Globus pallidus (tissue), 1 donor: ENCODE measurements at regions not wholly inside any gene's neighbourhood (a gene's known extent, or its start where the extent isn't known, plus 50 kb on each side); places are given as distances from the start of the nearest gene placed in this dataset.

ENCODE experiments used
- DNase-seq: peaks from one replicate; pipeline ENCODE4 v3.0.0-alpha.2; 2015; ENCODE audit warnings: low spot score

DNA sequence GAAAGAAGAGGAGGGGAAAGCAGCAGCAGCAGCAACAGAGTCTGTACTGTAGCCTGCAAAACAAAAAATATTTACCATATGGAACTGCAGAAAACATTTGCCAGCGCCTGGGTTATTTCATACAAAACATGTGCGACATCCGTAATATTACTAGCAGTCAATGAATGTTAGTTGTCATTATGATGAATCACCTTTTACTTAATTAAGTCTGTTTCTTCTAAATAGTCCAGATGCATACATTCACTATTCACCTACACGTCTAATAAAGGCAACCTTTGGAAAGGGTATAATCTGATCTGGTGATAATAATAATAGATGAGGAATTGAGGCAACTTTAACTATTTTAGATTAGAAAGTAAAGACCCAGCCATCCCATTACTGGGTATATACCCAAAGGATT is 426.3 kb upstream of the ST6GAL2 start:
- no peak for DNase-seq

DNA sequence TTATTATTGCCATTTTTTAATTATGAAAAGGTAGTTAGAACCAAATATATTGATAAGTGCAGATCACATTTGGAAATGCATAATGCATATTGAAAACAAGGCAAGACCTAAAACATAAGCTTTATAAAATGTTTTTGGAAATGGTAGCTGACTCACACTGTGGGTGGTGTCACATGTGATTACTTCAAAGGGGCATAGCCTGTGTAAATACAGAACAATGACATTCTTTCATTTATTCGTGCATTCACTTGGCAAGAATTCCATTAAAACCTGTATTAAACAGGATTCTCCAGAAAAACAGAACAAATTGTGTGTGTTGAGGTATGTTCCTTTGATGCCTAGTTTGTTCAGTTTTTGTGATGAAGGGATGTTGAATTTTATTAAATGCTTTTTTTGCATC is 427.3 kb upstream of the ST6GAL2 start:
- no peak for DNase-seq

DNA sequence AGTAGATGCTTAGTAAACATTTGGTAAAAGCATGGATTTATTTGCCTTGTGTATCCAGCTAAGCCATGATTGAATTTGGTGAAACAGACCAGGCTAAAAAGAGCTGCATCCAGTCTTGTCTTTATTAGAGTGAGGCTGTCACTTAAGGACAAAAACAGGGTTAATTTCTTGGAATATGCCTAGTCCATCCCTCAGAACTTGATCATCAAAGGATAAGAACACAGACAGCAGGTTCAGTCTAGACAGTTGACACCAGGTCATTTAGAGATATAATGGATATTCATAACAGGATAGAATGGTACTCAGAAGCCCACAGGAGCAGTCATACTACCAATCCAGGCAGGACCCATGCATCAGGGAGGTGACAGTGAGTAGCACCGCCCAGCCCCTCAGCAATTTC is 434.9 kb upstream of the ST6GAL2 start:
- DNase-seq = no peak

DNA sequence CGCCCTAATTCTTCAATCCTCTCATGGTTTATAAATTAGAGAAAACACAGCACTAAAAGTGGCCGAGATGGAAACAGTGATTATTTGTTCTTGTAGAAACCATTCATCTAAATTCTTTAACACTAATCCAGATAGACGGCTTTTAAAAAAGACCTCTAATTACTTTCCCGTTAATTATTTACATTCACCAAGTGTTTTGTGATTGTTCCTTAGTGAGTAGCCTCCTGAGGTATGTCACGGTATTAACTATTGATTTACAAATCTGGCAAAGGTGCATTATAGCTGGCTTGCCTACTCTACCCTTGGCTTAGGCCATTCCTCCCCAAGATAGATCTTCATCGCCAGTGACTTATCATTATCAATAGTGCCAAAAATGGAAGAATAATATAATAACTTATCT is 436.4 kb upstream of the ST6GAL2 start:
- DNase-seq = no peak

DNA sequence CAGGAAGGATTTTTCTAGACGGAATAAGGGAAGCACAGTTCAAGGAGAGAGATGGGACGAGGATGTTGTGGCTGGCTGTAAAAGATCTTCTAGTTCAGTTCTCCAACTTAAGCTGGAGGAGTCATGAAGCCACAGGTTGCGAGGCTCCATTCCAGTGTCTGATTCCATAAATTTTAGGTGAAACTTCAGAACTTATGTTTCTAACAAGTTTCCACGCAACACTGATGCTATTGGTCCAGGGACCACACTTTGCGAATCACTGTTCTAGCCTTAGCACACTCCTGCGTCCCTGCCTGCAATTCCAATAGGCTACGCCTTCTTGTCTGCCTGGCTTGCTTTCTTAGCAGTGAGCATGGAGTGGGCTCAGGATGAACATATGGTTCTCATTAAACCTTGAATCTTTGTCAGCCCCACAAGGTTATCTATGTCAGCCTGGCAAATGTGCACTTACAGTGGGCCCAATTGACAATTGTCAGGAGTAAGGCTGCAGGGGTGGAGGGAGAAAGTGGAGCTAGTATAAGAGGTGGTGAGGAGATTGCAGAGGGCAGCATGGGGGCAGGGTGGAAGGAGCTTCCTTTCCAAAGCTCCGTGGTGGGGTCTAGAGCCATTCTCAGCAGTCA is 438.1 kb upstream of the ST6GAL2 start:
- no peak for DNase-seq

DNA sequence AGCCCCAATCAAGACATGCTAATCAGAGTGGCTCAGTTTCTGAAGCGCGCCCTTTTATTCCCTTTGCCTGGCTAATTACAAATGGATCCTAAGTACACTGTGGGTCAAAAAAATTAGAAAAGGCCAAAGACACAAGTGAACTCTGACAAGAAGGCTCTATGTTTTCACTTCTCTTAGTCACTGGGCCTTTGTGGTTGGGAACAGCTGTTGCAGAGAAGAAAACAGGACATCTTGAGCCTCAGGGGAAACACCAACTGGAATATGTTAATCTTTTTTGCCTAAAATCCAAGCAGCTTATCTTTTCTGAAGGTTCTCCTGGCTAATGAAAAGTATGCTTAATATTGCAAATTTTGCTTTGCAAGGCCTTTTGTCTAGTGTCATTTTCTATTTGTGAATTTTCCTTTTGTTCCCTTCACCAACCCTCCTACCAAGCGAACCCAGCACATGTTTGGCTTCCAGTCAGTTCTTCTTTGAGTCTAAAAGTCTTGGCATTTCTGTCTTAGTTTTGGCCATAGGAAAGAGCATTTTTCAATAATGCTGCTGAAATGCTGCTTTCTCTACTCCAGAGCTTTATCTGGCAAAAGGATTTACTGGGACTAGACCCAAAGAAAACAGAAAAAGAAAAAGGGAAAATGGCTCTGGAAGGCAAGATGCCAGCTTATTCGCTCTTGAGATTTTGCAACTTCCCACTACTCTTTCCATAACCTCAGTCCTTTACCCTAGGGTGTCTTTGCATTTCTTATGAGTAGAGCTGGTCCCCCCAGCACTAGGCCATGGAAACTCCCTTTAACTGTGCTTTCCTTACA is 440.2 kb upstream of the ST6GAL2 start:
- DNase-seq = peak; percentile 67

DNA sequence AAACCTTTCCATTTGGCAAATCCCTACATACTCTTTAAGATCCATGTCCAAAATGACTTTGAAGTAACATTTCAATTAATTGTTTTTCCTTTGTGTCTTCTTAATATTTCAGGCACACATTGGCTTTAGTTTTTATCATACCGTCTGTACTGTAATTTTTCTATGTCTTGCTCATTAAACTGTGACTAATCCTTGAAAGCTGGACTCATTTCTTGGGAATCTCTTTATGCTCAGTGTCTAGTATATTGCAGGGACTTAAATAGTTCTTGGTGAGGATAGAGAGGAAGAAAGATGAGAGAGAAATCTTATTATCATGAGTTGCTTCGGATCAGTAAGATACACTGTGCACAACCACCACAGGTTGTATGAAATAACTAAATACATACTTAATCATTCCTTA is 448.3 kb upstream of the ST6GAL2 start:
- DNase-seq = no peak

DNA sequence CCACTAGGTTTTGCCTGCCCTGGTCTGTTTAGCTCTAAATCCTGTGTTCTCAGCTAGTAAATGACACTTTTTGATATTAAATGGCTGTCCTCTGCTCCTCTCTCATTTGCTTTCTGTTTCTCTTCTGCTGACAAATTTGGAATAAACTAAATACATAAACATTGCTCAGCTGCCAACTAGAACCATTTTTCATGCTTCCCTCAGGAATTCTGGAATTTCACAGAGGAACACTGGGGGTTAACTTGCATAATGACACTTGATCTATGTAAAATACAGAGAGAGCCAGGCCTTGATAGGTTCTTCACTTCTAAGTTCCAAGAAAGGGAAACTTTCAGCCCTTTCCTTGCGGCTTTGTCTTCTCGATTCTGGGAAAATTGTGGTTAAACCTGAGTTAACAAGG is 450.6 kb upstream of the ST6GAL2 start:
- DNase-seq = no peak

DNA sequence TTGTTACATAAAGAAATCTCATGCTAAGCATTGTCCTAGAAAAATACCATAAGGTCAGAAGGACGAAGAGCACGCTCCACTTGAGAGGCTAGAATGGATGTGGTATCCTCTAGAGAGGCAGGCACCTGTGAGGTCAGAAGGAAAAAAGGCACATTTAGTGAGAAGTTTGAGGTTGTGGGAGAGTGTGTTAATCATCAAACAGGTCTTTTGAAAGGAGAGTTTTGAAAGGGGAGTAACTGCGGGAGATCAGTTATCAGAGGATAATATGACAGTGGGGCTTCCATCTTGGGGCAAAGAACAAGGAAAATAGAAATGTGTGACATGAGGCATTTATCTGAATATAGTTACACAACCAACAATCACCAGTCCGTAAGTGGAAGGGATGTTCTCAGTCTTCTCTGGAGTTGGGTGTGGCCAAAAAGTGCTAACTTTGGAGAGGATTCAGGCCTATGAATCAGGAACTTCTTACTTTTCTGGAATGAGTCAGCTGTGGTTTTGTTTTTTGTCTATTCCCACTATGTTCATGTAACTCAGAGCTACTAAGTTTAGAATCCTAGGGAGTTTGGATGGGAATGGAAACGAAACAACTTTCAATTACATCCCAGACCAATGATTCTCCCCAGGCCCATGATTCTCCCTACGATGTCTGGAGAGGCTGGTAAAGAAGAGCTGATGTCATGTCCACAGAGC is 451.4 kb upstream of the ST6GAL2 start:
- no peak for DNase-seq

DNA sequence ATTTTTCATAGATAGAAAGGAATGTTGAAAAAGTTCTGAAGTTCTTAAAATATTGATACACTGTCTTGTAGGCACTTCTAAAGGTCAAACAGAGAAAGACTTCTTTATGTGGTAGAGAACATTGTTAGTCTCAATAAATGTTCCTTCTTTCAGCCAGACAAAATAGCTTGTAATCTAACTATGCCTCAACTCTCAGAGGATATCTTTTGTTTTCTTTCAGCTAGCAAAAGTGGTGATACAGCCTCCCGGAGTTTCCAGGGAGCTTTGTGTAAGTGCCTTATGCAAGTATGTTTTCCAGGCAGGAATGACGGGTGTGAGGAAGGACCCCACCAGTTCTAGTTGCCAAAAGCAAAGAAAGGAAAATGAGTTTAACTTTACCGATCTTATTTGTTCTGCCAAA is 452.1 kb upstream of the ST6GAL2 start:
- no peak for DNase-seq

DNA sequence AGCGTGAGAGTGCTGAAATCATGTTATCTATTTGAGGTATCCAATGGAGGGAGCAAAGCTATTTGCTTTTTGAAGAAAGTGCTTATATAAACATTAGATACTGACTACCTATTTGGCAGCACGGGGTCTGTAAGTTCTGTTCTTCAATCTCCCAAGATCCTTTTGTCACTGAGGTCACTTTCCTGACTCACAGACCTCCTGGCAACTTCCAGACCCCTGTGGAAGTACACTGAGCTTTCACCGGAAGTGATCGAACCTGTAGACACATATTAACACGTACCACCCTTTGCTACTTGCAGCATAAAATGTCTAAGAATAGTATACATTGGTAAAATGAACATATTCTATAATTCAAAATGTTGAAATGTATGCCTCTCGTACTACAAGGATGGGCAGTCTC is 452.6 kb upstream of the ST6GAL2 start:
- no peak for DNase-seq

DNA sequence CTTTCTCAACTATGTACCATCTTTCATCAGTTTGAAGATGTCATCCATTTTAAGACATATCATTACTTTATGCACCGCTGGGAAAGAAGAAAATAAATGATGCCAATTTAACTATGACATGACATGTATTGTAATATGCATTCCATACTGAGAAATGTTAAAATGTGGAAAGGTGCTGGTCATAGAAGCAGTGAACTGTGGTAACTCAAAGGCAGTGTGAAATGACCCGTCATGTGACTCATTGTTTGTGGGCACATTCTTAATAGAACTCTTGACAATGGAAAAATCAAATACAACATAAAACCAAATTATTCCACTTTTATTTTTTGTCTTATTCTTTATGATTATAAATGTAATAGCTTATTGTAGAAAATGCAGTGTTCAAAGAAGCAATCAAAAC is 455.0 kb upstream of the ST6GAL2 start:
- DNase-seq = no peak

DNA sequence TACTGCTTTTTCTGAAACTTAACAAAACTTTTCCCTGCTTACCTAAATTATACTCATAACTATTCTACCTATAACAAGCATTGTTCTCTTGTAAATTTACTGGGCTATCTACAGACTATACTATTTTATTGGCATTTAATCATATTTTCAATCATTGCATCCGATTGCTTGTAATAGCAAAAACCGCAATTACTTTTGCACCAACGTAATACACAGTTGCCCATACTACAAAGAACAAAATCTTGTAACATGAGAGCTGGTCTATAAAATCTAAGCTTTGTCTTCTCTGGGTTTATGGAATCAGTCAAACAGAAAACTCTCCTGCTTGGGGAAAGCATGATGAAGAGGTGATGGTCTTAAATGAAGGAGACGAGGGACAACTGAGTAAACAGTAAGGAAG is 463.4 kb upstream of the ST6GAL2 start:
- no peak for DNase-seq

DNA sequence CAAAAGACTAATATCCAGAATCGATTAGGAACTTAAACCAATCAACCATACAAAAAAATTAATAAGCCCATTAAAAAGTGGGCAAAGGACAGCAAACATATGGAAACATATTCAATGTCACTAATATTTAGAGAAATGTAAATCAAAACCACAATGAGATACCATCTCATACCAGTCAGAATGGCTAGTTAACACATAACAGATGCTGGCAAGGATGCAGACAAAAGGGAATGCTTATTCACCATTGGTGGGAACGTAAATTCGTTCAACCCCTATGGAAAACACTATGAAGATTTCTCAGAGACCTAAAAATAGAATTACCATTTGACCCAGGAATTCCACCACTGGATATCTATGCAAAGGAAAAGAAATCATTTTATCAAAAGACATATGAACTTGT is 468.2 kb upstream of the ST6GAL2 start:
- no peak for DNase-seq

DNA sequence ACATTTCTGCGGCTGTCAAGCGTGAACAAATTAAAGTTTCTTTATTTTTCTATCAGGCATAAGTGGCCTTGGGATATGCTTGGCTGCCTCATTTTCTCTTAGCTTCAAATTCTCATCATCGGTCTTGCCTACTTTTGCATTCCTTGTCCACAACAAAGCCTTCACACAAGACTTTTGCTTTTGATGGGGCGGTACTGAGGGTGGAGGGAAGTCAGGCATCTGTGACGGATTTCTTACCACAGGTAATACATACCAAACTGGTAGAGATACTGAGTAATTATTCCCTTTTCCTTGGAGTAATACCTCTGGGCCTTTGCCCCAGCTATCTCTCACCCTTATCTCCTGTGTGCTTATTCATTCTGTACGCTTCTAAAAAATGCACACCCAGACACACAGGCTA is 468.3 kb upstream of the RGPD4 start:
- no peak for DNase-seq

DNA sequence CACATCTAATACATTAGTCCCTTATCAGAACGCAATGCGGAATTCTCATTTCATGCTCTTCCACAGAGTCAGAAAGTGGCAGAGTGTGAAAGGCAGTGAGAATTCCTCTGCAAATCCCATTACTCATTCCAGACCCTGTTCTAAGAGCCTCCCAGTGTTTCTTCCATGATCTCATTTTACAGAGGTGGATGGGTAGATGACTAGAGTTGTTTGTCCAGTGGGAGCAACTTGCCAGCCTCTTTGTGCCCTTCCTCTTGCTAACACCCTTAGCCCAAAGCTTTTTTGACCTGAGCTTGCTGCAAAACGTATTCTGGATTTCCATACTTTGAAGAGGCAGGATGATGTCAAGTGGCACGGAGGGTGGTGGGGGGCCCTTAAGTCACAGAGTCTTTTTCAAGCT is 467.7 kb upstream of the RGPD4 start:
- DNase-seq = no peak

DNA sequence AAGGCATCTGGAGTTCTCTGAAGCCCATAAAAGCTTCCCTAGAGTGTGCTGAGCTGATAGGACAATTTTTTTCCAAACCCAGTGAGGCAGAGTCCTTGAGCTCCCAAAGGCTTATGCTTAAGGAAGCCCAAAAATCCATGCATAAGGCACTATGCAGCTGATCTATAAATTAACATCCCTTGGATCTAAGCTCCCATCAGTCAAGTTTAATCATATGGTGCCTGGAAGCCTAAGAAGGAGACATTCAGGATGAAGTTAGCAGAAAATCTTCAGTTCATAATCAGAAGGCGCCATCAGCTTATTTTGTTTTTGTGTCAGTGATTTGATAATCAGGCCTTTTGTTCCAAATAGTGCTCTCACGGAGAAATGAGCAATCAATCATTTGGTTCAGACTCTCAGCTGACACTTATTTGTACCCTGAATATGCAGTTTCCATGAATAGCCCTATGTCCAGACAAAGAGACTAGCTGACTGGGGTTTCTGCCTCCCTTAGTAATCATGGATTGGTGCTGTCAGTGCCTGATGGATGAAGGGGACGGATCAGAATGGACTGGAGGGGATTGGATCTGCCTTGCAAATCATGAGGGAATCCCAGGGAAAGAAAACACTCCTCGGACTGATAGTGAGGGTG is 464.8 kb upstream of the RGPD4 start:
- DNase-seq = peak; percentile 19

DNA sequence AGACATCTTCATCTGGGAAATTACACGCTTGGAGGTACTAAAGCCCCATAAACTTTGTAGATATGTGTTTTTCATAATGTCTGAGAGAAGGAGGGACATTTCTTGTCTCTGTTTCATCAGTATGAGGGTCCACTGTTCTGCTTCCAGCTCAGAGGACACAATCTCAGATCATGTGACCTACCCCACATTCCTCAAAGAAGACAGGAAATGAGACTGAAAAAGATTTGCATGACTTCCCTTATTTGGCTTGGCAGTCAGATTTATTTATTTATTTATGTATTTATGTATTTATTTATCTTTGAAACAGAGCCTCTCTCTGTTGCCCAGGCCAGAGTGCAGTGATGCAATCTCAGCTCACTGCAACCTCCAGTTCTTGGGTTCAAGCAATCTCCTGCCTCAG is 463.7 kb upstream of the RGPD4 start:
- DNase-seq = no peak

DNA sequence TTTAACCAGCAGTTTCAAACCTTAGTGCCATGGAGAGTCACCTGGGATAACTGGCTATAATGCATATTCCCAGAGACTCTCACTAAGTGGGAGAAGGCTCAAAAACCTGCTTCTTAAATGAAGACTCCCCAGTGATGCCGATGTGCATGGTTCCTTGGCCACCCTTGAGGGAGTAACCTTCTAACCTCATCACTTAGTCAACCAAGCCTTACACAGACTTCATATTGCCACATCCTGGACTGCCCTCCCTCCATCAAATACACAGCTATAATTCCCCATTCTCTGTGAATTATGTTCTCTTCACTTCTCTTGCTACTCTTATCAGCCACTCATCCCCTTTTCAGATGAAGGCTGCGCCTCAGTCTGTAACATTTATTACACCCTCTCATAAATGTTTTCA is 462.9 kb upstream of the RGPD4 start:
- no peak for DNase-seq

DNA sequence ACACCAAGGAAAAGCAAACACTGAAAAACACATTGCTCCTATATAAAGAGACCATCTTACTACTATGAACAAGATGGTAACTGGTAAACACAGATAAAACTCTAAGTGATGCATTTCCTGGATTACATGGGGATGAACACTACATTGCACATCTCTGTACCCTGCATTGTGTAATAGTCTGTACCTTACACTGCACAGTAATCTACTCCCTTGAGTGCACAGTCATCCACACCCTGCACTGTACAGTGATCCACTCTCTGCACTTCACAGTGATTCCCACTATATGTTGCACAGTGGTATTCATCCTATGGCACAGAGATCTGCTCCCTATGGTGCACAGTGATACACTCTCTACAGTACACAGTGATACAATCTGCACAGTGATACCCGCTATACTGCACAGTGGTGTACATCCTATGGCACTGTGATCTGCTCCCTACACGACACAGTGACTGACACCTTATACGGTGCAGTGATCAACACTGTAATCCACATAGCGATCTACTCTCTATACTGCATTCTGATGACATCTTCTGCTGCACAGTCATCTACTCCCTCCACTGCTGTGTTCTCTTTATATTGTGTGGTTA is 462.2 kb upstream of the RGPD4 start:
- no peak for DNase-seq

DNA sequence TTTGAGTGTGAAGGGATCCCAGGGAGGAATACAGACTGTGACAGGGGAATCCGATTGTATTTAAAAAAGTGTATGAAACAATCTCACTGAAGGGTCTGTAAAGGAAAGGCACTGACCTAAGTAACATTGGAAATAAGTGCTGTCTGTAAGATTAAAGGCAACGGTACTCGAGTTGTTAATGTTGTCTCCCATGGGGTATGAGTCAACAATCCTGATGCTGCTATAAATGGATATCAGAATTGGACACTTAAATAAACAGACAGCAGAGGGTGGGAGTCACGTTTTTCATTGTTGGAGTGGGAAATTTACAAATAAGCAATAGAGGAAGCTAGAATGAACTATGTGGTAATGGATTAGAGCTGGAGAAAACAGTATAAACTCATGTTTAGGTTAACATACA is 452.4 kb upstream of the RGPD4 start:
- no peak for DNase-seq

DNA sequence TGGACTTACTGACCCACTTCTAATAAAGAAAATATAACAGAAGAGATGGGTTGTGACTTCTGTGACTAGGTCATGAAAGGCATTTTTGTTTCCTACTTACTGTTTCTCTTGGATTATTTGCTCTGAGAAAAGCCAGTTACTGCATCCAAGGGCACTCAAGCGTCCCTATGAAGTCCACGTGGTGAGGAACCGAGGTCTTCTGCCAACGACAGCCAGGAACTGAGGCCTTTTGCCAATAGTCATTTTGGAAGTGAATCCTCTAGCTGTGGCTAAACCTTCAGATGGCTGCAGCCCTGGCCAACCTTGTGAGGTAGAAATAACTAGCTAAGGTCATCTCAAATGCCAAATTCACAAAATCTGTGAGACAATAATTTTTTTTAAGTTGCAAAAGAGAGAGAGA is 449.8 kb upstream of the RGPD4 start:
- DNase-seq = peak; percentile 16

DNA sequence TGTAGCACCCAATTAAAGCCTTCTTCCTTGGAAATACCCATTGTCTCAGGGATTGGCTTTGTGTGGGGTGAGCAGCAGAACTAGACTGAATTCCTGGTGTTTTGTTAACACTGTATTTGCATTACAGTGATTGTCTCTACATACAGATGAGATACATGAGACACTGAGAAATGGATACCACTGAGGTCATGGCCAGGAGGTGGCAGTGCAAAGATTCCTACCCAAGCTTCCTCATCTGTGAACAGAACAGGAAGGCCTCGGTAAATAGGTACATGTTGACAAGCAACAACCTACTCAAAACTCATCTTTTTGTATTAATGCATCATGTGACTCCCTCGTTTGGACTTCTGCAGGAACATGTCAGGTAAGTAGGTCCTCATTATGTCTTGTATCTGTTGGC is 445.8 kb upstream of the RGPD4 start:
- DNase-seq = no peak
